Sigmoid colon (tissue), 4 donors: ENCODE measurements at regions not wholly inside any gene's neighbourhood (a gene's known extent, or its start where the extent isn't known, plus 50 kb on each side); places are given as distances from the start of the nearest gene placed in this dataset.

Experiments used
- CTCF ChIP-seq, 4 experiments: fragments of 450-650 bp in 3 of 4; fragments of 200-600 bp in 1 of 4; IDR thresholded peaks; one replicate each; pipeline ENCODE4 v1.5.1; 2016 to 2019; ENCODE audit warnings: antibody characterized with exemption in 4 of 4, mild to moderate bottlenecking in 3 of 4, moderate library complexity in 2 of 4
- POLR2A ChIP-seq, 2 donors: fragments of 450-650 bp; IDR thresholded peaks; one replicate each; pipeline ENCODE4 v1.6.1; 2016; ENCODE audit warnings: antibody characterized with exemption in 2 of 2, mild to moderate bottlenecking in 2 of 2, moderate library complexity in 2 of 2
- POLR2AphosphoS5 ChIP-seq, 4 donors: sonication (generic); formaldehyde crosslinking; IDR thresholded peaks; one replicate each; pipeline ENCODE4 v1.6.1; 2017; ENCODE audit warnings: antibody characterized with exemption in 4 of 4

DNA sequence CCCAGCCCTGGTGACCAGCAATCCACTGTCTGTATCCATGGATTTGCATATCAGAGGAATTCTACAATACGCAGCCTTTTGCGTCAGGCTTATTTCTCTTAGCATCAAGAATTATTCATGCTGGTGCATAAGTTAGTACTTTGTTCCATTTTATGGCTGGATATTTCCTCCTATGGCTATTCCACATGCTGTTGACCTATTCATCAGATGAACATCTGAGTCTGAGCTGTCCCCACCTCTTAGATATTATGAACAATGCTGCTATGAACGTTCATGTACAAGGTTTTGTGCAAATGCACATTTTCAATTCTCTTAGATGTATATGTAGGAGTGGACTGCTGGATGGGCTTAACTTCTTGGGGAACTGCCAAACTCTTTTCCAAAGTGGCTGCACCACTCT is 79.0 kb upstream of the CST7 start:
- TF ChIP-seq POLR2A (IDR thresholded peaks at IDR 0.05) (no peak), CTCF (IDR thresholded peaks at IDR 0.05) (no peak), POLR2AphosphoS5 (IDR thresholded peaks at IDR 0.05) (no peak)
